ENCODE measurements at regions not wholly inside any gene's neighbourhood (a gene's known extent, or its start where the extent isn't known, plus 50 kb on each side); places are given as distances from the start of the nearest gene placed in this dataset.

DNA sequence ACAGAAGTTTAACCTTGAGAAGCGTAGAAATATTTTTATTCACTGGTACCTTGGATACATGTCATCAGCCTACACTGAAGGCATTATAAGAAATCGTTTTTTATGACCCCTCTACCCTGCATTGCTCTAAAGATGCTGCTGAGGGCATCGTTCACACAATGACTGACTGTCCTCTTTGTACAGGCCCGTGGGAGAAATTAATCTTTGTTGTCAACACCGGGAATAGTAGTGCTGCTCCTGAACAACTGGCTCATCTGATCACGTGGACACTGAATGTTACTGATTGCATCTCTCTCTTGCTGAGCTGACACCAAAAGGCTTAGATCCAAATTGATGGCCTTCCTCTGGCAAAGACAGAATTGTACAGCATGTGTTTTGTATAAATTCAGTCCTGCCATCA, 157.1 kb upstream of the SMLR1 start:
- DNase-seq (ENCODE audit: low read depth in 4 of 4, low spot score in 3 of 4) = no peak

DNA sequence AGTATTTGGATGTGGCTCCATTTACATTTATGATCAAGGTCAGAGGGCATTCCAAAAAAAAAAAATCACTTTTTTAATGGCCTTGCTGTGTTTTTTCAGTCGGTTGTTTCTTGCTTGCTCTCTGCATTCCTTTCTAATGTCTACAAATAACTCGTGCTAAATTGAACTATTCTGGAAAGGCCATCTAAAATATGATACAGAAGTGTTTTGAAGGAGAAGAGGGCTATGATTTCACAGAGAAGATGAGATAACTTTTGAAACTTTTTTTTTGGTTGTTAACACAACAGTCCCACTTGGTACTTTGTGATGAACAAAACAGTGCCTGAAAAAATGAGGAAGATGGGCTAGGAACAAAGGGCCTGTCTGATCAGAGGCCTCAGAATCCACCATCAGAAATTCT, 156.1 kb upstream of the SMLR1 start:
- no peak for DNase-seq (ENCODE audit: low read depth in 4 of 4, low spot score in 3 of 4)

DNA sequence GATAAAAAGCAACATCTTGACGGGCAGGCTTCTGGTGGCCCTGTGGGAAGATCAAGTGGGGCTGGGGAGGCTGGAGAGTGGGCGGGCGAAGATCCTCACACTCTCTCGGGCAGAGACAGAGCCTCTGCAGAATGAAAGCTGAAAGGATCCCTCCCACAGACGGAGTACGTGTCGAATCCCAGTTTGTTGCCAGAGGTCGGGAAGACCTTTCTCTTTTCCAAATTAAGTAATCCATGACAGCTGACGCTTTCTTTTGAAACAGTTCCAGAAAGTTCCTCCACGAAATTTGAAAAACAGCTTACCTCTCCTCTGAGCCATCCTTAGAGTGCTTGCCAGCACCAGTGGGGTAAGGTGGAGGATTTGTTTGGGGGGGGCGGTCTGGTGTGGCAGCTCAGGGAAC, 155.6 kb upstream of the SMLR1 start:
- DNase-seq (ENCODE audit: low read depth in 4 of 4, low spot score in 3 of 4) = no peak

DNA sequence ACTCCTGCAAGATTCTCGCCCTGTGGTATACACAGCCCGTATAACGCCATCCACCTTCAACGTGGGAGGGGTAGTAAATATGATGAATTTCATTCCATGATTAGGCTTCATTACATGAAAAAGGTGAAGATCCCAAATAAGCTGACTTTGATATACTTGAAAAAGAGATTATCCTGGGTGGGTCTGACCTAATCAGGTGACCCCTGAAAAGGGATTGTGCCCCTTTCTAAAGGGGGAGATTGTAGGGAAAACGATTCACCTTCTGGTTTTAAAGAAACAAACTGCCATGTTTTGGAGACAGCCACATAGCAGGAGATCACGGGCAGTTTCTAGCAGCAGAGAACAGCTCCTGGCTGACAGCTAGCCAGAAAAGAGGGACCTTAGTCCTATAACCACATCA, 155.1 kb upstream of the SMLR1 start:
- DNase-seq (ENCODE audit: low read depth in 4 of 4, low spot score in 3 of 4) = no peak

DNA sequence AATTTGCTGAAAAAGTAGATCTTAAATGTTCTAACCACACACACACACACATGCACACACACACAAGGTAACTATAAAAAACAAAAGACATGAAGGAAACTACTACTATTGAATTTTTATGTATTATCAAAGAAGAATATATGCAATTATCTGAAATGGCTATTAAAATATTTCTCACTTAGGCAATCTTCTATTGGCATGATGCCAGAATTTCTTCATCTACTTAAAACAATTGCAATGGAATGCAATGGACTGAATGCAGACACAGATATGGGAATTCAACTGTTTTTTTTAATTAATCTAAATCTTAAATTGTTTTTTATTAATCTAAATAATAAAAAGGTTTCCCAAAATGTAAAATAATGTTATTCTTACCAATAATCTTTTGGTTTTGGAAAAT, 152.6 kb upstream of the SMLR1 start:
- no peak for DNase-seq (ENCODE audit: low read depth in 4 of 4, low spot score in 3 of 4)

DNA sequence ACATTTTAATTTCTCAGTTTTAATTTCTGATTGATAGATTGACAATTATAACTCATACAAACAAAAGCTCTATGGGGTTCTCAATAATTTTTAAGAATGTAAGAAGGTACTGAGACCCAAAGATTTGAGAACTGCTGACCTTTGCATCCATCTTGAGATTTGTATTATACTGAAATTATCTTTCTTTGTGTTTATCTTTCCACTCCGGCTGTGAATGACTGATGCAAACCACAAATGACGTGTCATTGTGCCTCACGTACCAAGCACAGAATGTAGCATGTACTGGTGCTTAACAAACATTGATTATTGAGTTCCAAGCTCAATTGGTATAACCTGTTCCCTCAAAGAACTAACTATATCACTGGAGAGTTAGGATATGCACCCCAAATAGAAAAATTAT, 152.1 kb upstream of the SMLR1 start:
- DNase-seq (ENCODE audit: low read depth in 4 of 4, low spot score in 3 of 4) = no peak

DNA sequence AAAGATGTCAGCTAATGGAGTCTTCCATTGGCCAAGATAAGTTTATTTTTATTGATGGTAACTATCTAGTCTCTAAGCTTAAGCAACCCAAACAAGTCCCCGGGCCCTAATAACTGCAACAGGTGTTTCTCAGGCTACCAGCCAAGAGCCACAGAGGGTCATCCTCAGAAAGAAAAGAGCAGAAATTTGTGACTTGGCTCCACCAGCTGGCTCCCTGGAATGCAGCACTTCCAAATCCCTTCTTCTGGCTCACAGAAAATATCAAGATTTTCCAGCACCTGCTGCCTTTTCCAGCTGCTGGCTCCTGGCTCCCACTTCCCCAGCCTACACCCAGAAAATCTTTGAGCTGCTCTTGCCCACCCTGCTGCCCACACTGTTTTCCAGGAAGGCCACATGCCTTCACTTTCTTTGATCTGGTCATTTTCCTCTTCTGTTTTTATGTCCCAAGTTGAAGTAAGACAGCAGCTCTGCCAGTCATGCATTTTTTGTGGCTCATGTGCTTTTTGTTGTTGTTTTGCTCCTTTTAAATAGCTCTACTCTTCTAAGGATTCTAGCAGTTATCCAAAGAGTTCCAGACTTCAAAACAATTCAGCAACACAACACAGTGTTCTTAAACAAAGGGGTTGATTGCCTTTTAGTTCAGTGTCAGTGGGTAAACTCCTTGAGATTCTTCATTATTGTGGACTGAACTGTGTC, 151.0 kb upstream of the SMLR1 start:
- no peak for DNase-seq (ENCODE audit: low read depth in 4 of 4, low spot score in 3 of 4)

DNA sequence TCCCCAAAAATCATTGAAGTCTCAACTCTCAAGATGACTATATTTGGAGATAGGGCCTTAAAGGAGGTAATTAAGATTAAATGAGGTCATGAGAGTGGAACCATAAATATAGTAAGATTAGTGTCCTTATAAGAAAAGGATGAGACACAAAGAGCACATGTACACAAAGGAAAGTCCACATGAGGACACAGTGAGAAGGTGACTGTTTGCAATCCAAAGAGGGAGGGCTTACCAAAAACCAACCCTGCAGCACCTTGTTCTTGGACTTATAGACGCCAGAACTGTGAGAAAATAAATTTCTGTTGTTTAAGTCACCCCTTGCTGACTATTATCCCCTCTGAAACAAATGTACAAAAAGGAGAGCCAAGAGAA, 150.4 kb upstream of the SMLR1 start:
- no peak for DNase-seq (ENCODE audit: low read depth in 4 of 4, low spot score in 3 of 4)

DNA sequence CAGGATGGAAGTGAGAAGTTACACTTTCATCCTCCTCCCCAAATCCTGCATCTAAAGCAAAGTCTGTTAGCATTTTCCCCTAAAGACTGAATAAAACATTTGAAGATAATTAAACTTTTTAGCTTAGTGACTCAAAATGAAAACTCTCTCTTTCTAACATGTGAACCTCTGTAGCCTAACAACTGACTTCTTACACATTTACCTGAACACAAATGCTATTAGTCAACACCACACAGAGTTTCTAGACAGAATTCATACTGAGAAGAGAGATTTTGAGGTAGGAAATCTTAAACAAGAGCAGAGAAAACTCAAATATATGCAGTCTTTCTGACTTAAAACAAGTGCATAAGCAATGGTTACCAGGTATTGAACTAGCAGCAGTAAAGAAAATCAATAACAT, 149.9 kb upstream of the SMLR1 start:
- DNase-seq (ENCODE audit: low read depth in 4 of 4, low spot score in 3 of 4) = no peak

DNA sequence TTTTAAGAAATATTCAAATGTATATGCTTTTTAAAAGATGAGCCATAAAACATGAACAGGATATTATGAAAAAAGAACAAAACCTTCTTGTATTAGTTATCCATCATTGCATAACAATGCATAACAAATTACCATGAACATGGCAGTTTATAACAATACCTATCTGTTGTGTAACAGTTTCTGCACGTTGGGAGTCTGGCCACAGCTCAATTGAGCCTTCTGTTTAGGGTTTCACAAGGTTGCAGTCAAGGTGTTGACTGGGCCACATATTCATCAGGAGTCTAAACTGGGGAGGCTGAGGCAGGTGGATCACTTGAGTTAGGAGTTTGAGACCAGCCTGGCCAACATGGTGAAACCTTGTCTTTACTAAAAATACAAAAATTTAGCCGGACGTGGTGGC, 149.4 kb upstream of the SMLR1 start:
- DNase-seq (ENCODE audit: low read depth in 4 of 4, low spot score in 3 of 4) = no peak

DNA sequence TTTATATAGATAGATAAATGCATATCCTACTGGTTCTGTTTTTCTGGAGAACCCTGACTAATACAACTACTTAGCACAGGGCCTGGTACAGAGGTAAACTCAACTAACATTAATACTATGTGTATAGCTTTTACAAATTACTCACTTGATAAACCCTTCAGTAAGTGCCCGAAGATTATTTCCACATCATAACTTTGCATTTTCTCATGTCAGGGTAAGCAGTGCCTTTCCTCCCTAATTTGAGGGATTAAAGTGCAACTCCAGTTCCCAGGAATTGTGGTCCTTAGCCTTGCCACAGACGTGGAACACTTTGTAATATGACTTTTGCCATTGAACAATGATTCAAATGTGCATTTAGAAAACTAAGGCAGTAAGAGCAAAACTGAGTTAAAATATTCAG, 147.5 kb upstream of the SMLR1 start:
- DNase-seq (ENCODE audit: low read depth in 4 of 4, low spot score in 3 of 4) = no peak

DNA sequence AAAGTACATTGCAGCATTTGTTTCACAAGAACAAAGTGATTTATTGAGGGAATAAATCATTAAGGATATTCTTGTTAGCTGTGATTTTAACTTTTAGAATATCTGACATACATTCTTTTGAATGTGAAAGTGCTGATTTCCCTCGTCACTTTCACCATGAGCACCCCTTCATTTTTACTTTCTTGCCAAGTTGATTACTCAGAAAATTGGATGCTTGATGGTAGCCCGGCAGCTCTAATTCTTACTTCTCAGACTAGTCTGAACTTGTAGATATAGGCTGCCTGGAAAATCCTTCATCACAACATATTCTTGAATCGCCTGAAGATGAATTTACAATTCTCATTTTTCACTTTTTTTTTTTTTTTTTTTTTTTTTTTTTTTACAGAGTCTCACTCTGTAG, 147.1 kb upstream of the SMLR1 start:
- DNase-seq (ENCODE audit: low read depth in 4 of 4, low spot score in 3 of 4) = no peak

DNA sequence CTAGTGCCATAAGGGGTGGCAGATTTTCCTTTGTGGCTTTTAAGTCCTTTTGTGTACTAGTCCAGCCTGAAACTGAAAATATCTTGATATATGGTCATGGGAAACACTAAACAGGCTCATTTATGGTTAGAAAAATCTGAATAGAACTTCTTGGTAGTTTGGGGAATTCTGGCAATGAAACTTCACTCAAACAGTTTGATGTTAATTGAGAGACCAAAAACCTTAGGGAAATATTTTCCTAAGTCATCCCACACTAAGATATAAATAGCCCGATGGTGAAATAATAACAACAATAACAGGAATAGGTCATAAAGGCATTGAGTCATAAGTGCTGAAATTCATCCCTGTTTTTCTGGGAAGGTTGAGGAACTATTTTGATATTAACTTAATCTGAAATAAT, 146.2 kb upstream of the SMLR1 start:
- no peak for DNase-seq (ENCODE audit: low read depth in 4 of 4, low spot score in 3 of 4)

DNA sequence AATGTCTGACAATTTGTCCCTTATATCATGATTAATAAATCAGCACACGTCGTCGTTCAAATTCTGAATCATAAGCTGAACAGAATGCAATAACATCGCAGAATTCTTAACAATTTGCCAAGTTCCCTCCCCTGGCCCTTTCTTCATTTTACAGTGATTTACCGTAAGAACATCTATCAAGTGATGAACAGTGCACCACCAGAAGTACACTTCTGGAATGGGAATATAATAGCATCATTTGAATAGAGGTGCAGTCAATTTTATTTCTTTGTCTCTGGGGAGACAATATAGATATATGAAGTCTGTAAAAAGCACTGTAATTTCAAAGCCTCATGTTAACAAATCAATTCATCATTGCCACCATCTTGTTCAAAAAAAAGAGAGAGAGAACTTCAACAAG, 145.1 kb upstream of the SMLR1 start:
- DNase-seq (ENCODE audit: low read depth in 4 of 4, low spot score in 3 of 4) = no peak

DNA sequence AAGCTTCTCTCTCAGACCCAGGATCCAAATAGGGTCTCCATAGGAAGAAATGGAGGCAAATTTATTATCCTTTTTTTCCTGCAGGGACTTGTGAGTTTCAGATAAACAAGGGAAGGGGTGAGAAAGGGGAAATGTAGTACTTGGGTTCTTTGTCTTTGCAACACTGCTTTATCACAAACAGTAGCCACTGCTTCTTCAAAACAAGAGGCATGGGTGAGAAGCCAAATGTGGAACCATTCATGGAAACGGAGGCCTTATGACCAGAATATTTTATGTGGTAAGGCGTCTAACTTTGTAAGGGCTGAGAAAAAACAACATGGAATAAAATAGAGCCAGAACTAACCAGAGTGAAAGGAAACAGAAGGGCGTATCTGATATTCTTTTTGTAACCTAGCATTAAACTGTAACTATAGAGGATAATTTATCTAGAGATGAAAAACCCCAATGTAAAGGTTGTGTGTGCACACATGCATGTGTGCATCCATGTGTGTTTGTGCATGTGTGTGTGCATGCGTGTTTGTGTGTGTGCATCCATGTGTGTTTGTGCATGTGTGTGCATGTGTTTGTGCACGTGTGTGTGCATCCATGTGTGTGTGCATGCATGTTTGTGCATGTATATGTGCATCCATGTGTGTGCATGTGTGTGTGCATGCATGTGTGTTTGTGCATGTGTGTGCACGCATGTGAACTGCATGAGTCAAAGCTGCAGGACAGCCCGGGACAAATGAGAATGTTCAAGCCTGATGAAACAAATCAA, 143.3 kb upstream of the SMLR1 start:
- DNase-seq (ENCODE audit: low read depth in 4 of 4, low spot score in 3 of 4) = no peak

DNA sequence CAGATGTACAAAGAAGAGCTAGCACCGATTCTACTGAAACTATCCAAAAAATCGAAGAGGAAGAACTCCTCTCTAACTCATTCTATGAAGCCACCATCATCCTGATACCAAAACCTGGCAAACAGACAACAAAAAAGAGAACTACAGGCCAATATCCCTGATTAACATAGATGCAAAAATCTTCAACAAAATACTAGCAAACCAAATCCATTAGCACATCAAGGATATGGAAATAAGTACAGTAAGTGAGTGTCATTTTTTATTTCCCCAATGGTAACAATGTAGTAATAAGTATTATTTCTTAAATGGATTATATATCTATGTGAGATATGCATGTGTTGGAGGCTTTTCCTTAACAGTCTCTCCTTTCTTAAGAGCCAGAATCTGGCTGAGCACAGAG, 134.5 kb upstream of the SMLR1 start:
- DNase-seq (ENCODE audit: low read depth in 4 of 4, low spot score in 3 of 4) = no peak

DNA sequence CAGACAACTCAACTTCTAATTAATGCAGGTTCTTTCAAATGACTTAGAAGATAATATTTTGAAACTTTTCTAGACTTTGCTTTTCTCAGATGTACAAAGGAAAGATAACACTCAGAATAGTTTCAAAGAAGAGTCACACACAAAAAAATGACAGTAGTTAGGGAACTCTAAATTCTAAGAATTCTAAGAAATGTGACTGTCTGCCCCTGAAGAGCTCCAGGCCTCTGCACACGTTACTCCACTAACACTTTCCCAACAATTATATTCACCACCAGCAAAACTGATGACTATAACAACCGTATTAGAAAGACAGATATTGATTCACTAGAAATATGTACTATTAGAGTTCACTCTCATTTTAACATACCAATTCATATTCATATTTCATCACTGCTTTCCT, 133.3 kb upstream of the SMLR1 start:
- no peak for DNase-seq (ENCODE audit: low read depth in 4 of 4, low spot score in 3 of 4)

DNA sequence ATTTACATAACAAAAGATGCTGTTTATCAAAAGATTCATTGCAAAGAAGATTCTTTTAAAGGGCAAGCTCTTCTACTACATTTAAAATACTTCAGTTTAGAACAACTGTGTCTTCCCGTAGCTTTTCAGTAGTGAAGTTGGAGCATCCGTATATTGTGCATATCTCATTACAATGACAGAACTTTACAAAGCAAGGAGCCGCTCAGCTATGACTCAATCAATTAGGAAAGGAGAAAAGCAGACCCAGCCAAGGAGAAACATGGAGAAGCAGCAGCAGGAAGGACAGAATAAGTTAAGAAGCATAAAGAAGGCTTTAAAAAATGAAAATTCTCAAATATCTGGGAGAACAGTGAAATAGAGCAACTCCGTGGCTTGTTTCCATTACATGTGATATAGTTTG, 132.6 kb upstream of the SMLR1 start:
- DNase-seq (ENCODE audit: low read depth in 4 of 4, low spot score in 3 of 4) = no peak

DNA sequence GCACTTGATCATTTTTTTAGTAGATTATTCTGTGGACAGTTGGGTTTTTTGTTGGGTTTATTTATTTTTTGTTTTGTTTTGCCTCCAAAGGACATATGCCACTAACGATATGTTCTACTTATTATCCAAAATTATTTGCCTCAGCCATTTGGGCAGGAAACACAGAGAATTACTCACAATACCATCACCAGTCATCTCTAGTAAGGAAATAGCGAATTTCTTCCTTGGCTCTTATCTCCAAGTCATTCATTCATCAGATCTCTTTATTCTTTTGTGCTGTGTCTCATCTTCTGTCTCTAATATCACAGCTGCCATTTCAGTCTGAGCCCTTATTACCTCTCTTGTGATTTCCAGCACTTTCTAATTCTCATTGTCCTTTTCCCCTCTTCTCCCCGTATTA, 130.4 kb upstream of the SMLR1 start:
- DNase-seq (ENCODE audit: low read depth in 4 of 4, low spot score in 3 of 4) = no peak

DNA sequence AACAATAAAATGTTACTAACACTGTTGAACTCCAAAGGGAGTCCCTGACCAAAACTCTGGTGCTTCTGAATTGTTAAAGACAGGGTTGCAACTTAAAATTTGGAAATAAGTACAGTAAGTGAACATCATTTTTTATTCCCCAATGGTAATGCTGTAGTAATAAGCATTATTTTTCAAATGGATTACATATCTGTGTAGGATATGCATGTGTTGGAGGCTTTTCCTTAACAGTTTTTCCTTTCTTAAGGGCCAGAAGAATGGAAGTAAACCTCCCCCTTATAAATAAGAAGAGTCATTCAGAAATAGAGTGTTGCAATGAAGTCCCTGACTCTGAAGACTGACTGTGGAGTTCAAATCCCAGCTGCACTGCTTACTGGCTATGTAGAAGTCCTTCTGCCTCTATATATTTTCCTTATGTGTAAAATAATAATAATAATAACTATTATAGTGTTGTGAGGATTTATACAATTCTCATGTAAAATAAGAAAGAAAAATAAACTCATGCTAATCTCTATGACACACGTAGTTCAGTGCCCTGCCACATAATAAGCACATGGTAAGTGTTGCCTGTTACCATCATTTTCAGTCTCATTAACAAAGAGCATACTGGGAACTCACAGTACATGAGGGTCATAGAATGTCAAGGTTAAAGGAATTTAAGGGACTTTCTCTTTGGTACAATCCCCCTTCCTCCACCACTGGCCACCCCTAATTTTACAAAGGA, 129.8 kb upstream of the SMLR1 start:
- DNase-seq (ENCODE audit: low read depth in 4 of 4, low spot score in 3 of 4) = no peak

DNA sequence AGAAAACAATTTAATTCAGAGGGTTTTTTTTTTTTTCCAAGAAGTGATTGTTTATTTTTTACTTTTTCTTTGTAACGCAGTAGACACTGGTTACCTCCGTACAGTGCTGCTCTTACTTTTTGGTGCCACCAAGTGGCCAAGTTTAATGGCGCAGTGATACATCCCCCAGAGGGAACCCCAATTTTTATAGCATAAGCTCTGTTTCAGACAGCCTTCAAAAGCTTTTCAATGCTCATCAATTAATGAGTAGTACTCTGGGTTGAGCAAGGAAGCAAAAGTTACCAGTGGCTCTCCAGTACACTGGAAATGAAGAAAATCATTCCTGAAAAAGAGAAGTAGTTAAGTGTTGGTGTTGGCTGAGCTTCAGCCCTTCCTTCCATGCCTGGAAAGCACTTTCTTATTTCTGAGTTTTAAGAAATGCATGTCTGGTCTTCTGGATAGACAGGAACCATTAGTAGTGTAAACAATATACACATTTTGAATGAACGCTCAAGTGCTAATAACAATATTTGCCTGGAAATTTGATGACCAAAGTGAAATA, 129.1 kb upstream of the SMLR1 start:
- peak in 1 of 4 donors; percentile 16 for DNase-seq (ENCODE audit: low read depth in 4 of 4, low spot score in 3 of 4)

DNA sequence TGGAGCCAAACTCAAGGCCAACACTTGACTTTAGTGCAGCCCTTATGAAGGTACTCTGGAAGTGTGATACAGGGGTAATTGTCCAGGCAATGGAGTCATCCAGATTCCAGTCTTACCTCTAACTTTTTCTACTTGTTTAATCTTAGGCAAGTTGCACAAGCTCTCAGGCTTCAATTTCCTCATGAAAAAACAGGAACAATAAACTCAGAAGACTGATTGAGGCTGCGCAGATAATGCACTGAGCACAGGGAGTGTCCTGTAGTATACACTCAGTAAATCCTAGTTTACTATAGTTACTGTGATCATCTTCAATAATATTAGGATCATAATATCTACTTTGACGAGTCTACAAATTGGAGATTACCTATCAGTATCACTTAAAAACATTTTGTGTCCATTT, 127.5 kb upstream of the SMLR1 start:
- no peak for DNase-seq (ENCODE audit: low read depth in 4 of 4, low spot score in 3 of 4)
